ENCODE measurements at regions not wholly inside any gene's neighbourhood (a gene's known extent, or its start where the extent isn't known, plus 50 kb on each side); places are given as distances from the start of the nearest gene placed in this dataset.
"Not testable (repeated sequence)": the region's sequence is repeated elsewhere in the genome, so short reads cannot be mapped to it uniquely, and the experiment has no call there.

GRCh38 chr1:222028116-222028515, 286.2 kb upstream of the DUSP10 start:
- no peak for DNase-seq

GRCh38 chr1:222026280-222026679, 284.4 kb upstream of the DUSP10 start:
- no peak for DNase-seq

GRCh38 chr1:222023025-222023424, 281.1 kb upstream of the DUSP10 start:
- no peak for DNase-seq

GRCh38 chr1:222021129-222021528, 279.2 kb upstream of the DUSP10 start:
- no peak for DNase-seq

- no peak for DNase-seq
These were observed 278.7 kb upstream of the DUSP10 start for GRCh38 chr1:222020553-222020952.

GRCh38 chr1:222019029-222019428, 277.1 kb upstream of the DUSP10 start:
- no peak for DNase-seq

- DNase-seq = no peak
These were observed 276.2 kb upstream of the DUSP10 start for GRCh38 chr1:222018041-222018440.

- no peak for DNase-seq
These were observed 273.8 kb upstream of the DUSP10 start for GRCh38 chr1:222015686-222016085.

GRCh38 chr1:222014001-222014400, 272.1 kb upstream of the DUSP10 start:
- DNase-seq = no peak

GRCh38 chr1:222012816-222013215, 270.9 kb upstream of the DUSP10 start:
- no peak for DNase-seq

GRCh38 chr1:222010306-222010705, 268.4 kb upstream of the DUSP10 start:
- no peak for DNase-seq

- DNase-seq = peak in 3 of 5 donors; percentile 1 to 31 (median 13)
These were observed 267.3 kb upstream of the DUSP10 start for GRCh38 chr1:222009105-222009730.

GRCh38 chr1:222006715-222007114, 264.8 kb upstream of the DUSP10 start:
- DNase-seq = no peak

- no peak for DNase-seq
These were observed 262.9 kb upstream of the DUSP10 start for GRCh38 chr1:222004784-222005183.

GRCh38 chr1:222004034-222004433, 262.1 kb upstream of the DUSP10 start:
- DNase-seq = no peak

GRCh38 chr1:222002503-222002902, 260.6 kb upstream of the DUSP10 start:
- DNase-seq = no peak

- DNase-seq = no peak
These were observed 258.2 kb upstream of the DUSP10 start for GRCh38 chr1:222000131-222000530.

- DNase-seq = no peak
These were observed 256.9 kb upstream of the DUSP10 start for GRCh38 chr1:221998781-221999180.

GRCh38 chr1:221998186-221998612, 256.3 kb upstream of the DUSP10 start:
- DNase-seq = no peak

- DNase-seq = not testable (repeated sequence)
These were observed 255.1 kb upstream of the DUSP10 start for GRCh38 chr1:221997012-221997411.

GRCh38 chr1:221994939-221995338, 253.1 kb upstream of the DUSP10 start:
- peak in 1 of 5 donors; percentile 27 for DNase-seq

- DNase-seq = peak in 1 of 5 donors; percentile 70
These were observed 252.4 kb upstream of the DUSP10 start for GRCh38 chr1:221994274-221994698.

- DNase-seq = peak in 1 of 5 donors; percentile 2
These were observed 251.6 kb upstream of the DUSP10 start for GRCh38 chr1:221993444-221993948.

GRCh38 chr1:221992427-221992826, 250.5 kb upstream of the DUSP10 start:
- DNase-seq = peak in 1 of 5 donors; percentile 8

GRCh38 chr1:221991221-221991620, 249.3 kb upstream of the DUSP10 start:
- DNase-seq = no peak
